BE2C (cell line): ENCODE measurements at regions not wholly inside any gene's neighbourhood (a gene's known extent, or its start where the extent isn't known, plus 50 kb on each side); places are given as distances from the start of the nearest gene placed in this dataset.
"Not testable (repeated sequence)": the region's sequence is repeated elsewhere in the genome, so short reads cannot be mapped to it uniquely, and the experiment has no call there.

Experiments
- DNase-seq: peaks from one replicate; pipeline ENCODE4 v3.0.0-alpha.2; 2020
- H3K27me3 ChIP-seq: fragments of 250-450 bp; sonication (Bioruptor Pico); 2 replicates; pipeline ENCODE4 v1.5.1; 2020; ENCODE audit warnings: mild to moderate bottlenecking
- H3K36me3 ChIP-seq: fragments of 250-450 bp; sonication (Bioruptor Pico); 2 replicates; pipeline ENCODE4 v1.5.1; 2020; ENCODE audit warnings: mild to moderate bottlenecking
- H3K4me1 ChIP-seq: fragments of 250-450 bp; sonication (Bioruptor Pico); 2 replicates; pipeline ENCODE4 v1.5.1; 2020
- H3K4me3 ChIP-seq: 2 replicates; pipeline ENCODE4 v1.5.1; 2011; ENCODE audit warnings: low read depth, low read length
- H3K9me3 ChIP-seq: fragments of 250-450 bp; sonication (Bioruptor Pico); 2 replicates; pipeline ENCODE4 v1.5.1; 2020
- TF ChIP-seq, protein P1 (sequence below): IDR thresholded peaks from 2 replicates; pipeline ENCODE4 v1.5.1; 2012; ENCODE audit warnings: mild to moderate bottlenecking, low read depth, low read length

DNA sequence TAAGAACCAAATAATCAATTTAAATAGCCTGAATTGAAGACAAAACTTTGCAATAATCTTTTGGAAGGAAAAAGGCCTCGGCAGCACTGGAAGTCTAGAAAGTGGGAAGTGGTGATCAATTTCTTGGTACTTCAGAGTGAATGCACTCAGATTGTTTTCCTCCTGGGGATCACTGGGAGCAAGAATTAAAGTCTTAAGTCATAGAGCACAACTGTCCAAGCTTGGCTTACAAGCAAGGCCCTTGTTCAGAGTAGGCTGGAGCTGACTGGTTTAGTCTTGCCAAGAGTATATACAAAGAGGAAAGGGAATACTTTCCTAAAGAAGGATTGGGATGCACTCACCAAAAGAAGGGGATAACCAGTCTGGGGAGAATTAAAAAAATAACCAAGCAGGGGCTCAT lies 637.1 kb downstream of the CCSER2 start:
- H3K27me3 ChIP-seq = no peaks in the 10 kb centered on the region
- H3K9me3 ChIP-seq = no peaks in the 10 kb centered on the region
- no peaks in the 10 kb centered on the region for H3K4me1 ChIP-seq
- DNase-seq = no peak
- no peak overlapping the region for H3K4me3 ChIP-seq
- no peaks in the 10 kb centered on the region for H3K36me3 ChIP-seq
- TF ChIP-seq, protein P1, sequence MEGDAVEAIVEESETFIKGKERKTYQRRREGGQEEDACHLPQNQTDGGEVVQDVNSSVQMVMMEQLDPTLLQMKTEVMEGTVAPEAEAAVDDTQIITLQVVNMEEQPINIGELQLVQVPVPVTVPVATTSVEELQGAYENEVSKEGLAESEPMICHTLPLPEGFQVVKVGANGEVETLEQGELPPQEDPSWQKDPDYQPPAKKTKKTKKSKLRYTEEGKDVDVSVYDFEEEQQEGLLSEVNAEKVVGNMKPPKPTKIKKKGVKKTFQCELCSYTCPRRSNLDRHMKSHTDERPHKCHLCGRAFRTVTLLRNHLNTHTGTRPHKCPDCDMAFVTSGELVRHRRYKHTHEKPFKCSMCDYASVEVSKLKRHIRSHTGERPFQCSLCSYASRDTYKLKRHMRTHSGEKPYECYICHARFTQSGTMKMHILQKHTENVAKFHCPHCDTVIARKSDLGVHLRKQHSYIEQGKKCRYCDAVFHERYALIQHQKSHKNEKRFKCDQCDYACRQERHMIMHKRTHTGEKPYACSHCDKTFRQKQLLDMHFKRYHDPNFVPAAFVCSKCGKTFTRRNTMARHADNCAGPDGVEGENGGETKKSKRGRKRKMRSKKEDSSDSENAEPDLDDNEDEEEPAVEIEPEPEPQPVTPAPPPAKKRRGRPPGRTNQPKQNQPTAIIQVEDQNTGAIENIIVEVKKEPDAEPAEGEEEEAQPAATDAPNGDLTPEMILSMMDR = no peak

DNA sequence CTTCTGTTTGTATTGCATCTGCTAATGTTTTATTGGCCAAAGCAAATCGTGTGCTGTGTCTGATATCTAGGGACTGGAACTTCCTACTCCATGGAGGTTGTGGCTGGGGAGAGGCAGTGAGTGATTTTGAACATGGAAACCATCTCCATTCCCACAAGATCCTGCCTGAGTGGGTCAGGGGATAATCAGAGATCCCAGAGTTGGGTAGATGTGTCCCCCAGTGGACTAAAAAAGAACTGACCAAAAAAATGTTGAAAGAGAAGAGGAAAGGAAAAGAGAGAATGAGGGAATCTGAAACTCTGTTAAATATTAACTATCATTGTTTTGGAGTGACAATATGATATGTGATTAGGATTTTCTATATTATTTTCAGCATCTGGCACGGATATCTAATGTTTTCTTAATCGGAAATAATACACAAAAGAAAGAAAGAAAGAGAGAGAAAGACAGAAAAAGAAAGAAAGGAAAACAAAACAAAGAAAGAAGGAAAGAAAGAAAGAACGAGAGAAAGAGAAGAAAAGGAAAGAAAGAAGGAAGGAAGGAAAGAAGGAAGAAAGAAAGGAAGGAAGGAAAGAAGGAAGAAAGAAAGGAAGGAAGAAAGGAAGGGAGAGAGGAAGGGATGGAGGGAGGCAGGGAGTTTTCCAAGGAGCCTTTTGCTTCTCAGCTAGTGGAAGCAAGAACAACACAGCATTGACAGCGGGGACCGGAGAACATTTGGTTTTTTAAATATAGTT lies 638.5 kb downstream of the CCSER2 start:
- Histone ChIP-seq H3K4me1 (no peaks in the 10 kb centered on the region), H3K27me3 (0 out of 2 replicates have a peak, but pooled peaks cover 3% of the 10 kb centered on the region), H3K4me3 (no peak overlapping the region), H3K9me3 (no peaks in the 10 kb centered on the region), H3K36me3 (no peaks in the 10 kb centered on the region)
- TF ChIP-seq, protein P1 = peak; percentile 42
- DNase-seq = no peak

DNA sequence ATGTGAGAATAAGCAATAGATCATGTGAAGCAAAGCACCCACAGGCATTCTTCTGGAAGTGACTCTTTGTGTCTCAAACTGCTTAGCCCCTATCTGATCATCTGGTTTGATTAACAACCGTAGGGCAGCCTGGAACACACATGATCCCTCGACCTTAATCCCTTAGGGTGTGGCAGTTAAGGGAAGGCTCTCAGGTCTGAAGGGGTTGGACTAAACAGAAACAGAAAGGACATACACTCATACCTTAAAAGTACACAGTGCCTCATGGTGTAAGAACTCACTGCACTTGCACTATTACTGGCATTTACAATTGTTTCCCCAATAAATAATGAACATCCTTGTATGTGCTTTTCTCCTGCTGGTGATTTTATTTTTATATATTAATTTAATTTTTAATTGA lies 640.9 kb downstream of the CCSER2 start:
- H3K27me3 ChIP-seq, H3K9me3 ChIP-seq, H3K36me3 ChIP-seq, H3K4me1 ChIP-seq, DNase-seq, H3K4me3 ChIP-seq: not testable (repeated sequence)

DNA sequence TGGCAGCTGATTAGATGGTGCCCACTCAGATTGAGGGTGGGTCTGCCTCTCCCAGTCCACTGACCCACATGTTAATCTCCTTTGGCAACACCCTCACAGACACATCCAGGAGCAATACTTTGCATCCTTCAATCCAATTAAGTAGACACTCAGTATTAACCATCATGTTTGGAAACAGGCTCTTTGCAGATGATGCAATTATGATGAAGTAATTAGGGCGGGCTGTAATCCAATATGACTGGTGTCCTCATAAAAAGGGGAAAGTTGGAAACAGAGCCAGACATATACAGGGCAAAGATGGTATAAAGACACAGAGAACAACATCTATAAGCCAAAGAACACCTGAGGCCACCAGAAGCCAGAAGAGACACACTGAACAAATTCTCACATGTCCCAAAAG lies 658.6 kb downstream of the CCSER2 start:
- TF ChIP-seq, protein P1 = no peak
- no peak for DNase-seq
- H3K9me3 ChIP-seq = no peaks in the 10 kb centered on the region

DNA sequence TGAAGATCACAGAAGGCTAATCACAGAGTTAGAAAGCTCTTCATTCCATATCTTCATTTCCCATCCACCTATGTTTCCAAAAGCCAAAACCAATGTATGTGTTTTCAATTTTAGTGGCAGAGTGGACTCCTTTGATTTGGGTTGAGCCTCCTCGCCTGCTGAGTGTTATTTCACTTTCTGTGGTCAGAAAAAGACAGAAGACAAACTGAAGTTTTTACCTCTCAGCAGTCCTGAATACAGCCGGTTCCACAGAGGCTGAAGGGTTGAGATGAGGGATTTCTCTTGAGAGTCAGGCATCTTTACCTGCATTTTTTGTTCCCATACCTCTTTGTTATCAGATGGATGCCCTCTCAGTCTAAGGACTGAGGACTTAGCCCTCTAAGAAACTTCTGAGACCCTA lies 659.6 kb downstream of the CCSER2 start:
- TF ChIP-seq, protein P1 = no peak
- H3K36me3 ChIP-seq = no peaks in the 10 kb centered on the region
- no peaks in the 10 kb centered on the region for H3K9me3 ChIP-seq
- DNase-seq = no peak
- H3K4me1 ChIP-seq = no peaks in the 10 kb centered on the region
- H3K4me3 ChIP-seq = no peak overlapping the region
- H3K27me3 ChIP-seq = no peaks in the 10 kb centered on the region

More for the DNA sequence above, 658.6 kb downstream of the CCSER2 start:
- H3K4me3 ChIP-seq = no peak overlapping the region
- no peaks in the 10 kb centered on the region for H3K27me3 ChIP-seq
- H3K4me1 ChIP-seq = no peaks in the 10 kb centered on the region
- H3K36me3 ChIP-seq = no peaks in the 10 kb centered on the region

DNA sequence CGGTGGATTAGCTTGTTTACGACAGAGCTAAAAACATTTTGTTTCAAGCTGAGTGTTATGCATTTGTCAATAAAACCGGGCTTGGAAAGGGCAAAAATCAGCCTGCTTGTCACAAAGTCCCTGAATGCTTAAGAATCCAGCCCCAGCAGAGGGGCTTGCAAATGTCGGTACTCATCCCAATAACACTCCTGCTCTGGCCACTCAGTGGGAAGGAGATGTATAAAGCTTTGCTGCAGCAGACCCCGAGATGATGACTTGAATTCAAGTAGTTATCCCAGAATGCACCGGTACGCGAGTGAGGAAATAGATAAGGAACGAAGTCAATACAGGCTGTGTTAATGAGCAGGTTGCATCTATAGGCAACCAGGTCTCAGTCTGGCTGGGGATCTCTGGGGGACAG lies 662.3 kb downstream of the CCSER2 start:
- no peaks in the 10 kb centered on the region for H3K9me3 ChIP-seq
- H3K27me3 ChIP-seq = no peaks in the 10 kb centered on the region
- no peak overlapping the region for H3K4me3 ChIP-seq
- TF ChIP-seq, protein P1 = no peak
- no peak for DNase-seq
- H3K36me3 ChIP-seq = no peaks in the 10 kb centered on the region
- no peaks in the 10 kb centered on the region for H3K4me1 ChIP-seq

DNA sequence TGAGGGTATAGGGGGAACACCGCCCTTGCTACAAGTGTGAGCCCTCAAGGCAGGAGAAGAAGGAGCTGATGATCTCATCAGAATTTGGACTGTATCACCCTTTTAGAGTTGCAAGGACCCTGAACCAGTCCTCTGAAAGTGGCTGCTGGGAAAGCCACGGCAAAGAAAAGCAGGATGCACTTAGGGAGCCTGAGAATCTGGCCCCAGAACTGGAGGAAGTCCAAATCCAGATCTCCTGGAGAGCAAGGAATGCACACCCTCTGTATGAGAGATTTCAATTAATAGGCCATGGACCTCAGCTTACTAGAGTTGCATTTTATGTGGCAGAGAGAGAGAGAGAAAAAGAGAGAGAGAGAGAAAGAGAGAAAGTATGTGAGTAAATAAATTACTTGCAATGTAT lies 662.9 kb downstream of the CCSER2 start:
- H3K4me1 ChIP-seq = no peaks in the 10 kb centered on the region
- no peak overlapping the region for H3K4me3 ChIP-seq
- no peak for DNase-seq
- H3K9me3 ChIP-seq = no peaks in the 10 kb centered on the region
- H3K36me3 ChIP-seq = no peaks in the 10 kb centered on the region
- TF ChIP-seq, protein P1 = no peak
- no peaks in the 10 kb centered on the region for H3K27me3 ChIP-seq
